SK-N-SH (cell line): ENCODE measurements at regions not wholly inside any gene's neighbourhood (a gene's known extent, or its start where the extent isn't known, plus 50 kb on each side); places are given as distances from the start of the nearest gene placed in this dataset.

Experiments used
- EP300 ChIP-seq, 2 experiments: IDR thresholded peaks; 2 replicates each; pipeline versions ENCODE4 v1.4.0 to v1.6.1; 2012; ENCODE audit warnings: borderline replicate concordance in 1 of 2, low read depth in 1 of 2, low read length in 1 of 2
- GABPA ChIP-seq: IDR thresholded peaks from 2 replicates; pipeline ENCODE4 v1.4.0; 2012; ENCODE audit warnings: low read depth, mild to moderate bottlenecking
- MXI1 ChIP-seq: IDR thresholded peaks from 2 replicates; pipeline ENCODE4 v1.6.1; 2012; ENCODE audit warnings: mild to moderate bottlenecking, low read depth, low read length, improper control_type of control experiment
- NRF1 ChIP-seq: IDR thresholded peaks from 2 replicates; pipeline ENCODE4 v1.6.1; 2012; ENCODE audit warnings: low read depth, mild to moderate bottlenecking, low read length
- POLR2AphosphoS5 ChIP-seq: IDR thresholded peaks from 2 replicates; pipeline ENCODE4 v1.6.1; 2012; ENCODE audit warnings: low read depth, low read length
- RCOR1 ChIP-seq: fragments of 150-350 bp; IDR thresholded peaks from 2 replicates; pipeline ENCODE4 v1.6.1; 2017; ENCODE audit warnings: antibody characterized with exemption, low read length
- TAF1 ChIP-seq: IDR thresholded peaks from 2 replicates; pipeline ENCODE4 v1.6.1; 2012; ENCODE audit warnings: low read depth, mild to moderate bottlenecking, low read length, moderate library complexity, borderline replicate concordance
- TF ChIP-seq, protein P1 (sequence below): fragments of 200-600 bp; sonication (generic); IDR thresholded peaks from 2 replicates; pipeline ENCODE4 v1.6.1; 2017; ENCODE audit warnings: antibody characterized with exemption, mild to moderate bottlenecking, moderate library complexity
- TF ChIP-seq, protein P2 (sequence below): IDR thresholded peaks from 2 replicates; pipeline ENCODE4 v1.4.0; 2012; ENCODE audit warnings: low read depth

DNA sequence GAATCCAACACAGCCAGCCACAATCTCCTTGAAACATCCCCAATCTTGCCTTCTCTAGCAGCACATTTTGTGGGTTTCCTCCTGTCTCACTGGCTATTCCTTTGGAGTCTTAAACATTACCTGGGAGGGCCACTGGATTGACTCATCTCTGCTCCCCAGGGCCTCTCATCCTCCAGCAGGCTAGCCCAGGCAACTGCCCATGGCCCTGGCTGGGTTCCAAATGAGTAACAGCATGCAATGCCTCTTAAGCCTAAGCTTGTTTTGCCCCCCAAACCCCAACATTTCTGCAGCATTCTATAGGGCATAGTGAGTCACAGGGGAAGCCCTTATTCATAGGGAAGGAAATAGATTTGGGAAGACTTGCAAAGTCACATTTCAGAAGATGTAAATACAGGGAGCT, 204.9 kb downstream of the FOXA2 start:
- TF ChIP-seq POLR2AphosphoS5, result no peak
- TF ChIP-seq EP300 (IDR thresholded peaks at IDR 0.05; ENCODE audit: borderline replicate concordance in 1 of 2, low read depth in 1 of 2, low read length in 1 of 2), result no peak; a peak in 1 of 4 replicates
- no peak for TF ChIP-seq GABPA
- TF ChIP-seq, protein P1, sequence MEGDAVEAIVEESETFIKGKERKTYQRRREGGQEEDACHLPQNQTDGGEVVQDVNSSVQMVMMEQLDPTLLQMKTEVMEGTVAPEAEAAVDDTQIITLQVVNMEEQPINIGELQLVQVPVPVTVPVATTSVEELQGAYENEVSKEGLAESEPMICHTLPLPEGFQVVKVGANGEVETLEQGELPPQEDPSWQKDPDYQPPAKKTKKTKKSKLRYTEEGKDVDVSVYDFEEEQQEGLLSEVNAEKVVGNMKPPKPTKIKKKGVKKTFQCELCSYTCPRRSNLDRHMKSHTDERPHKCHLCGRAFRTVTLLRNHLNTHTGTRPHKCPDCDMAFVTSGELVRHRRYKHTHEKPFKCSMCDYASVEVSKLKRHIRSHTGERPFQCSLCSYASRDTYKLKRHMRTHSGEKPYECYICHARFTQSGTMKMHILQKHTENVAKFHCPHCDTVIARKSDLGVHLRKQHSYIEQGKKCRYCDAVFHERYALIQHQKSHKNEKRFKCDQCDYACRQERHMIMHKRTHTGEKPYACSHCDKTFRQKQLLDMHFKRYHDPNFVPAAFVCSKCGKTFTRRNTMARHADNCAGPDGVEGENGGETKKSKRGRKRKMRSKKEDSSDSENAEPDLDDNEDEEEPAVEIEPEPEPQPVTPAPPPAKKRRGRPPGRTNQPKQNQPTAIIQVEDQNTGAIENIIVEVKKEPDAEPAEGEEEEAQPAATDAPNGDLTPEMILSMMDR, result no peak
- no peak for TF ChIP-seq TAF1
- TF ChIP-seq NRF1, result no peak
- TF ChIP-seq RCOR1, result no peak
- TF ChIP-seq, protein P2, sequence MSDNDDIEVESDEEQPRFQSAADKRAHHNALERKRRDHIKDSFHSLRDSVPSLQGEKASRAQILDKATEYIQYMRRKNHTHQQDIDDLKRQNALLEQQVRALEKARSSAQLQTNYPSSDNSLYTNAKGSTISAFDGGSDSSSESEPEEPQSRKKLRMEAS, result no peak
- TF ChIP-seq MXI1, result no peak
